MM.1S (cell line): ENCODE measurements at regions not wholly inside any gene's neighbourhood (a gene's known extent, or its start where the extent isn't known, plus 50 kb on each side); places are given as distances from the start of the nearest gene placed in this dataset.

Source experiments
- CTCF ChIP-seq: fragments of 300-600 bp; sonication (generic); IDR thresholded peaks from 2 replicates; pipeline ENCODE4 v1.5.1; 2016; ENCODE audit warnings: antibody characterized with exemption, low read length, mixed read lengths
- EZH2phosphoT487 ChIP-seq: fragments of 300-600 bp; sonication (generic); IDR thresholded peaks from 2 replicates; pipeline ENCODE4 v1.6.1; 2018; ENCODE audit warnings: antibody characterized with exemption, low read length

DNA sequence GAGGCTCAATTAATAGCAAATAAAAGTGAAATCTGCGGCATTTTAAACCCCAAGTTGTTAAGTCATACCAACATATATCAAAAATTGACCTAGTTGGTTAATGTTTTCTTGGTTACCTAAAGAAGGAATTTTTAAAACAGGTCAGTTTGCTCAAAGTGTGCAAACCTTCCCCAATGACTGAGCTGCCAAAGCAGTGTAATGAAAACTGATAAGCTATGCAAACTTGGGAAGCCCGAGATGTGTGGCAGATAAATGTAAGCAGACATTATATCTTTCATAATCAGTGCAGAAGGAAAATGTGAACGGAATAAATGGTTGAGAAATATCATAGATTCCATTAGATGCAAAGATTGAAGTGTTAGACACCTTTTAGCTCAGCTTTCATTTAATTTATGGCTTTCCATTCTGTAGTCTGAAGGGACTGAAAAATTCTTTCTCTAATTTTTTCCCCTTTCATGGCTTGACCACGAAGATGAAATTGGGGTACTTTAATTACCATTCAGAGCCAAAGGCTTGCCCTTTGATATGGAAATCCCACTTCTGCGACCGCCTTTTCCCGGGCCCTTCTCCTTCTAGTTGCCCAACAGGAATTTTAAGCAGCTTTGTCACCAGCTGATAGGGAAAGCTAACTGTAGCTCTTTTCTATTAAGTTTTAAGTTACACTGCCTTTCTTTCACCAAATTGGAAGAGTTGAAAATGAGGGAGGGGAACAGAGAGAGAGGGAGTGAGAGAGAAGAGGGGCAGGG lies 306.6 kb upstream of the SOX5 start:
- TF ChIP-seq CTCF = no peak
- no peak for TF ChIP-seq EZH2phosphoT487
